Retinal pigment epithelial cell (primary cell): ENCODE measurements at regions not wholly inside any gene's neighbourhood (a gene's known extent, or its start where the extent isn't known, plus 50 kb on each side); places are given as distances from the start of the nearest gene placed in this dataset.

Source experiments
- DNase-seq: peaks from one replicate; pipeline ENCODE4 v3.0.0-alpha.2; 2010; ENCODE audit warnings: low read depth
- H3K4me3 ChIP-seq: 2 replicates; pipeline ENCODE4 v1.5.1; 2011; ENCODE audit warnings: mild to moderate bottlenecking, low read length, control low read depth, moderate library complexity
- CTCF ChIP-seq: conservative IDR thresholded peaks from 2 replicates; pipeline ENCODE4 v1.5.1; 2011; ENCODE audit warnings: low read depth, low read length, control low read depth, inconsistent platforms

- no peak for DNase-seq
- H3K4me3 ChIP-seq, result no peak overlapping the region
- TF ChIP-seq CTCF, result no peak
Observed at GRCh38 chr21:16113052-16113715, 383.4 kb downstream of the USP25 start.

DNA sequence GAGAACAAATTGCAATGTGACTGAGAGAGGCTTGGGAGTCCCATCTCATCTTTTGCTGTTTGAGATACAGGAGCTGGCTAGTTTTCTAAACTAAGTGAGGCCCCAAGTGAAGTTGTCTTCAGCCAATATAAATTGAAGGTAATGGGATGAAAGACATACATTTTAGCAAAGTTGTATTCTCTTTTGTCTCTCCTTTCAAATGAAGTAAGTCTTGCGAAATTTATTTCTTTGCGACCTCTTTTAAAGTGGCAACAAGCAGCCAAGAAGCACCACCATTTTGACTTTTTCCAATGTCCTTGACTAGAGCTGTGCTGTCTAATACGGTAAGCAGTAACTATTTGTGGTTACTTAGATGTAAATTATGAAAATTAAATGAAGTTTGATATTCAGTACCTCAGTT is 385.7 kb downstream of the USP25 start:
- no peak for TF ChIP-seq CTCF
- no peak overlapping the region for H3K4me3 ChIP-seq

DNA sequence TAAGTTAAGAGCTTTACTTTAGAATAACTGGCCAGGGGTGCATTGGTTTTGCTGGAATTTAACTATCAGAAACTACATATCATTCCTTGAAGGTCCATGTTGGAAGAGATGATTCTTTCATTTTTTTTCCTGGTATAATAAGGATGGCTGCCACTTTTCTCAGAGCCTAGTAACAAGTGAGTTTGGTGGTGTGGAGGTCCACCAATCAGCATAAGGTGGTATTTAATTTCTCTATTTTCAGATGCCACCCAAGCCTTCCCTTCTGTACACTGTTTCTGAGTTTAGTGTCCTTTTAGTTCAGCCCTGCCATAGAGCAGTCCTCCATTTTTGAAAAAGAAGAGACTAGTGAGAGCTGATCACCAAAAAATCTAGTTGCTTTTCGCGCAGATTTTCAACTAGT is 386.3 kb downstream of the USP25 start:
- no peak for TF ChIP-seq CTCF
- no peak overlapping the region for H3K4me3 ChIP-seq
- no peak for DNase-seq

More for the DNA sequence above, 385.7 kb downstream of the USP25 start:
- DNase-seq, result no peak

GRCh38 chr21:16116798-16117197 is 387.0 kb downstream of the USP25 start:
- DNase-seq, result peak; percentile 43
- no peak for TF ChIP-seq CTCF
- no peak overlapping the region for H3K4me3 ChIP-seq

DNA sequence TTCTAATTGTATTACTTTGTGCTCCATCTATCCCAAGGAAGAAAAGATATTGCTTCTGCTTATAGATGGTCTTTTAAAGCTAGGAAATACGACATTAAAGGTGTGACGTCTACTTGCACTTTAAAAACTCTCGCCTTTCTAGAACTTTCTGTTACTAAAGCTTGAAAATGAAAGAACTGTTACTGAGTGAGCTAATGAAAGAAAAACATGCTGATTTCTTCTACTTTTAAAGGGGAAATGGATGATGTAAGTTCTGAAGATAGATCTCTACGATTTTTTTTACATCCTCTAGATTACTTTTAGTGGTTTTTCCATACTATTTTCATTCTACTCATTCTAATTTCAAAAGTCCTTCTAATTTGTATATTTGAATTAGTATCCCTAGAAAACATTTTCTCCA is 387.5 kb downstream of the USP25 start:
- H3K4me3 ChIP-seq, result no peak overlapping the region
- TF ChIP-seq CTCF, result no peak
- DNase-seq, result no peak

DNA sequence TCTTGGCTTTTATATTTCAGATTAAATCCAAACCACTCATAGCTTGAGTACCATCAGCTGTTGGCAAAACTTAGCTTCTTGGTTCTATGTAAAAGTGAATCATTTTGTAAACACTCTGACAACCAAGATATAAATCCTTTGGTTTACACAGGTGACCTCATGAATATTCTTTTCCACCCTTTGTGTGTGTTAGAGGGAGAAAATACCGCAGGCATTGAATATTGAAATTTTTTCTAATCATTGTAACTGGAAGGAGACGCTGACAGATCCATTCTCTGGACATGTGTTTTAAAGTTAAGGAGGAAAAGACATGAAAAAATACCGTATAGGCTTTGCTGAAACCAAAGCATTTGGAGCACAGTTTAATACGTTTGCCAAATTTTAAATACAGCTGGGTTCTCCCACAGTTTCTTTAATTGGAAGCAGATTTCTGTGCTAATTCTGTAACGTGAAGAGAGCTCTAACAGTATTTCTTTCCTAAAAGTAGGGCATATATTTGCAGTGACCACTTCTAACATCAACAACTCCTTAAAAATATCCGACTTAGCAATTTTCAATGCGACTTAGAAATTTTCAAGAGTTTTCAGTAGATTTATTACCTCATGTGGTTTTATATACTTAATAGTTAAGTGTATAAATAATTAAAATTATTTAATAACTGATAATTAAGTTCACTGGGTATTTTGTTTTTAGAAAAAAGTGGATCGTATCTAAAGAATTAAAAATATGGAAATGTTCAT is 388.2 kb downstream of the USP25 start:
- no peak for DNase-seq
- H3K4me3 ChIP-seq, result no peak overlapping the region
- TF ChIP-seq CTCF, result no peak
